Embryonic facial prominence (tissue), 1 donor: ENCODE measurements at regions not wholly inside any gene's neighbourhood (a gene's known extent, or its start where the extent isn't known, plus 50 kb on each side); places are given as distances from the start of the nearest gene placed in this dataset.

Experiments
- DNase-seq: peaks from one replicate; pipeline ENCODE4 v3.0.0-alpha.2; 2016; ENCODE audit errors: extremely low spot score

DNA sequence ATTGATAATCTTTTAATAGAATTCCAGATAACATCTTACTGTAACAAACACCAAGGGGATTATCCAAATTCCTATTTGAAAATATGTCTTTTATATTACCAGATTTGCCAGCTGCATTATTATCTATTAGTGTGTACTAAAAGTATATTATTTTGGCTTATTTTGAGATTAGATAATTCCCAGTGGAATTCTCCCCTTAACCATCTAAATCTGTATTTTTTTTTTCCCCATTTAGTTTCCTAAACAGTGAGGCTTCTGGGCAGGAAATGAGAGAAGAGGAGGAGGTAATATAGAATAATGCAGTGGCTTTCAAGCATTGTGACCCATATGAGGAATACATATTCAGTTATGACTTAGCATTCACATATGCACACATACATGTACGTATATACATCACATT is 53.5 kb upstream of the ABL1 start:
- no peak for DNase-seq

DNA sequence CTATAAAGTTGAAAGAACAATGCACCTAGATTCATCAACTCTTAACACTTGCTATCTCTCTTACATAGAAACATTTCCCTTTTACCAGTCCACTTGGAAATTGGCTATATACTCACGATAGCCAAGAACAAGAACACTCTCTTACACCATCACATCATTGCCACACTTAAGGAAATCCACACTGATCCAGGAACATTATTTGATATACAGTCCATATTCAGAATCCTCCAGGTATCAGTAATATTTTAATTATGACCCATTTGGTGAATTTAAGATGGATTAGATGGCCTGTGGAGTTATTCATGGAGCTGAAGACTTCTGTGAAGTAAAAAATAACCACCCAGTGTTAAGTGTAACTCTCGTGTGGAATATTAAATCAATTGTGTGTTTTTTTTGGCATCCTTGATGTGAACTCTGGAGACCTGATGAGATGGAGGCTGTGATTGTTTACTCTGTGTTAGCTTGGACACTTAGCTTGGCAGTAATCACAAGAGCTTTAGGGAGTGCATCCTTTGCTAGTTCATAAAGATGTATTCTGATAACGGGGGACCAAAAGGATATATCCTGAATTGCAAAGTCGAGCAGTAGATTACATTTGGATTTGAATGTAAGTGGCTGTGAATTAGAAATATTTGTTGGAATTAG is 52.0 kb upstream of the ABL1 start:
- DNase-seq: no peak

DNA sequence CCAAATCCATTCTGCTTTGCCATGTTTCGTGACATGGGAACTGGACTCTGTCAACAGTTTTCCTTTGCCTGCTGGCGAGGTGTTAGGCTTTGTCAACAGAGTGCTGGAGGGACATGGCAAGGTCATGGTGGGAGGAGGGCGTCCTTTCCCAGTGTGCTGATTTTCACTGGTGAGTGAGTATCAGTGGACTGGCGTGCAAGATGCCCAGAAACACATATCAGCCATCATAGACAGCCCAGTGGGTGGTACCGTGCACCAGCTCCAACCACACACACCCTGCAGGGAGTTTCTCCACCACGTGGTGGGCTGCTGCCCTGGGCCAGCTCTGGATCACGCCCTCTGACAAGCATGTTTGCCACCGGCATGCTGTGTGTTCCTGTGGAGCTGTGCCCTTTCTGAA is 50.0 kb upstream of the ABL1 start:
- DNase-seq: no peak
